Prostate gland (tissue), 2 donors: ENCODE measurements at regions not wholly inside any gene's neighbourhood (a gene's known extent, or its start where the extent isn't known, plus 50 kb on each side); places are given as distances from the start of the nearest gene placed in this dataset.

ENCODE experiments used
- DNase-seq: peaks from one replicate; pipeline ENCODE4 v3.0.0-alpha.2; 2019; ENCODE audit warnings: low spot score
- H3K27ac ChIP-seq, 2 donors: fragments of 200-600 bp; sonication (generic); 2 replicates each; pipeline ENCODE4 v1.5.1; 2017 to 2019
- H3K27me3 ChIP-seq: fragments of 200-600 bp; sonication (generic); replicated peaks from 2 replicates; pipeline ENCODE4 v1.5.1; 2019; ENCODE audit not compliant: insufficient read depth
- H3K36me3 ChIP-seq, 2 donors: fragments of 200-600 bp; sonication (generic); 1 replicate in 1 of 2; 2 replicates in 1 of 2; pipeline versions ENCODE4 v1.5.1 to v1.8.1; 2017 to 2019
- H3K4me1 ChIP-seq: fragments of 200-600 bp; sonication (generic); replicated peaks from 2 replicates; pipeline ENCODE4 v1.5.1; 2019
- H3K4me3 ChIP-seq, 2 donors: fragments of 200-600 bp; sonication (generic); 2 replicates each; pipeline ENCODE4 v1.5.1; 2017 to 2019
- H3K9me3 ChIP-seq: fragments of 200-600 bp; sonication (generic); 2 replicates; pipeline ENCODE4 v1.5.1; 2017
- CTCF ChIP-seq, 4 experiments: fragments of 200-600 bp in 2 of 4; fragments of 450-650 bp in 2 of 4; sonication (generic) in 2 of 4; IDR thresholded peaks; 1 replicate in 3 of 4; 2 replicates in 1 of 4; pipeline ENCODE4 v1.5.1; 2016 to 2019; ENCODE audit warnings: antibody characterized with exemption in 4 of 4, mild to moderate bottlenecking in 2 of 4, moderate library complexity in 2 of 4
- POLR2A ChIP-seq: fragments of 450-650 bp; IDR thresholded peaks from one replicate; pipeline ENCODE4 v1.6.1; 2016; ENCODE audit warnings: antibody characterized with exemption, mild to moderate bottlenecking
- POLR2AphosphoS5 ChIP-seq: sonication (generic); formaldehyde crosslinking; IDR thresholded peaks from one replicate; pipeline ENCODE4 v1.6.1; 2017; ENCODE audit warnings: antibody characterized with exemption
- WGBS: methylation state at CpG from one replicate; pipeline ENCODE4 v1.1.5; 2018; 5-methylcytosine and 5-hydroxymethylcytosine counted together
- intact Hi-C: fragments of 100-400 bp; cut with DNase I; formaldehyde crosslinking; loops from one replicate; pipeline ENCODE4 v1.14.2; 2022

GRCh38 chr3:127454051-127454450 is 136.5 kb downstream of the TPRA1 start:
- H3K36me3 ChIP-seq: no peaks in the 10 kb centered on the region
- TF ChIP-seq POLR2A (no peak), CTCF (IDR thresholded peaks at IDR 0.05) (no peak), POLR2AphosphoS5 (no peak)
- H3K27ac ChIP-seq: no peak overlapping the region
- H3K9me3 ChIP-seq: no peaks in the 10 kb centered on the region
- peaks cover 13% of the 10 kb centered on the region for H3K4me1 ChIP-seq
- H3K4me3 ChIP-seq: no peak overlapping the region
- DNase-seq: no peak
- peaks cover 31% of the 10 kb centered on the region for H3K27me3 ChIP-seq
- intact Hi-C loops: loop anchor here (2.0 kb wide), 2 partner anchors 469 to 773 kb away; no protein-coding TSS in a partner anchor
- 100% methylated on average over 1 of the region's 1 CpG for WGBS

- Histone ChIP-seq H3K27ac (no peak overlapping the region), H3K4me3 (no peak overlapping the region), H3K9me3 (no peaks in the 10 kb centered on the region), H3K27me3 (peaks cover 31% of the 10 kb centered on the region), H3K4me1 (peaks cover 13% of the 10 kb centered on the region), H3K36me3 (no peaks in the 10 kb centered on the region)
- intact Hi-C loops: no loop called here
- DNase-seq: no peak
- no peak for TF ChIP-seq CTCF (IDR thresholded peaks at IDR 0.05)
- TF ChIP-seq POLR2AphosphoS5: no peak
- TF ChIP-seq POLR2A: no peak
- WGBS: 86% methylated on average over 7 of the region's 7 CpGs
Observed at GRCh38 chr3:127452321-127452821, 138.2 kb downstream of the TPRA1 start.

- Histone ChIP-seq H3K36me3 (no peaks in the 10 kb centered on the region), H3K9me3 (no peaks in the 10 kb centered on the region), H3K27ac (no peak overlapping the region), H3K4me1 (peaks cover 7% of the 10 kb centered on the region), H3K4me3 (no peak overlapping the region), H3K27me3 (peaks cover 27% of the 10 kb centered on the region)
- DNase-seq: no peak
- WGBS: 70% methylated on average over 4 of the region's 4 CpGs
- TF ChIP-seq POLR2AphosphoS5 (no peak), CTCF (IDR thresholded peaks at IDR 0.05) (no peak), POLR2A (no peak)
- intact Hi-C loops: no loop called here
Observed at GRCh38 chr3:127451321-127451720, 139.2 kb downstream of the TPRA1 start.

- 89% methylated on average over 8 of the region's 8 CpGs for WGBS
- Histone ChIP-seq H3K4me1 (no peaks in the 10 kb centered on the region), H3K27me3 (peaks cover 22% of the 10 kb centered on the region), H3K4me3 (no peak overlapping the region), H3K36me3 (no peaks in the 10 kb centered on the region), H3K9me3 (no peaks in the 10 kb centered on the region), H3K27ac (no peak overlapping the region)
- TF ChIP-seq CTCF (IDR thresholded peaks at IDR 0.05) (no peak), POLR2AphosphoS5 (no peak), POLR2A (no peak)
- intact Hi-C loops: no loop called here
- DNase-seq: no peak
Observed at GRCh38 chr3:127450331-127450730, 140.2 kb downstream of the TPRA1 start.

GRCh38 chr3:127449486-127450212 is 140.9 kb downstream of the TPRA1 start:
- no peak for TF ChIP-seq POLR2AphosphoS5
- TF ChIP-seq POLR2A: no peak
- TF ChIP-seq CTCF (IDR thresholded peaks at IDR 0.05): no peak
- intact Hi-C loops: no loop called here
- peaks cover 17% of the 10 kb centered on the region for H3K27me3 ChIP-seq

More at GRCh38 chr3:127449486-127450212, 140.9 kb downstream of the TPRA1 start:
- H3K27ac ChIP-seq: no peak overlapping the region
- H3K4me1 ChIP-seq: no peaks in the 10 kb centered on the region
- no peak overlapping the region for H3K4me3 ChIP-seq
- DNase-seq: no peak
- no peaks in the 10 kb centered on the region for H3K9me3 ChIP-seq
- H3K36me3 ChIP-seq: no peaks in the 10 kb centered on the region
- 59% methylated on average over 8 of the region's 8 CpGs for WGBS
